C4-2B (cell line): ENCODE measurements at regions not wholly inside any gene's neighbourhood (a gene's known extent, or its start where the extent isn't known, plus 50 kb on each side); places are given as distances from the start of the nearest gene placed in this dataset.

Experiments used
- ZFX ChIP-seq: fragments of 450-650 bp; IDR thresholded peaks from 2 replicates; pipeline ENCODE4 v1.6.1; 2017
- TF ChIP-seq, protein P1 (sequence below): fragments of 450-650 bp; conservative IDR thresholded peaks from 2 replicates; pipeline ENCODE4 v1.5.1; 2017; ENCODE audit warnings: mild to moderate bottlenecking

GRCh38 chr12:14214495-14214894 is 151.0 kb upstream of the ATF7IP start:
- TF ChIP-seq, protein P1, sequence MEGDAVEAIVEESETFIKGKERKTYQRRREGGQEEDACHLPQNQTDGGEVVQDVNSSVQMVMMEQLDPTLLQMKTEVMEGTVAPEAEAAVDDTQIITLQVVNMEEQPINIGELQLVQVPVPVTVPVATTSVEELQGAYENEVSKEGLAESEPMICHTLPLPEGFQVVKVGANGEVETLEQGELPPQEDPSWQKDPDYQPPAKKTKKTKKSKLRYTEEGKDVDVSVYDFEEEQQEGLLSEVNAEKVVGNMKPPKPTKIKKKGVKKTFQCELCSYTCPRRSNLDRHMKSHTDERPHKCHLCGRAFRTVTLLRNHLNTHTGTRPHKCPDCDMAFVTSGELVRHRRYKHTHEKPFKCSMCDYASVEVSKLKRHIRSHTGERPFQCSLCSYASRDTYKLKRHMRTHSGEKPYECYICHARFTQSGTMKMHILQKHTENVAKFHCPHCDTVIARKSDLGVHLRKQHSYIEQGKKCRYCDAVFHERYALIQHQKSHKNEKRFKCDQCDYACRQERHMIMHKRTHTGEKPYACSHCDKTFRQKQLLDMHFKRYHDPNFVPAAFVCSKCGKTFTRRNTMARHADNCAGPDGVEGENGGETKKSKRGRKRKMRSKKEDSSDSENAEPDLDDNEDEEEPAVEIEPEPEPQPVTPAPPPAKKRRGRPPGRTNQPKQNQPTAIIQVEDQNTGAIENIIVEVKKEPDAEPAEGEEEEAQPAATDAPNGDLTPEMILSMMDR: no peak
- no peak for TF ChIP-seq ZFX
